AML-193 (cell line): ENCODE measurements at regions not wholly inside any gene's neighbourhood (a gene's known extent, or its start where the extent isn't known, plus 50 kb on each side); places are given as distances from the start of the nearest gene placed in this dataset.
"Not testable (repeated sequence)": the region's sequence is repeated elsewhere in the genome, so short reads cannot be mapped to it uniquely, and the experiment has no call there.

Source experiments
- DNase-seq, 2 experiments: peaks; one replicate each; lab custom pipeline; 2025; lab: John Stamatoyannopoulos, UW

GRCh38 chr1:29767088-29767685 lies 530.9 kb downstream of the PTPRU start:
- no peak for DNase-seq

- DNase-seq: no peak
Observed at GRCh38 chr1:29762635-29763034, 526.3 kb downstream of the PTPRU start.

GRCh38 chr1:29761159-29761928 lies 525.0 kb downstream of the PTPRU start:
- no peak for DNase-seq

GRCh38 chr1:29760067-29760564 lies 523.8 kb downstream of the PTPRU start:
- DNase-seq: no peak

GRCh38 chr1:29758781-29759499 lies 522.6 kb downstream of the PTPRU start:
- DNase-seq: no peak

- no peak for DNase-seq
Observed at GRCh38 chr1:29757866-29758780, 521.8 kb downstream of the PTPRU start.

GRCh38 chr1:29756901-29757725 lies 520.8 kb downstream of the PTPRU start:
- no peak for DNase-seq

GRCh38 chr1:29756498-29756897 lies 520.2 kb downstream of the PTPRU start:
- DNase-seq: no peak

GRCh38 chr1:29756085-29756484 lies 519.8 kb downstream of the PTPRU start:
- no peak for DNase-seq

- DNase-seq: not testable (repeated sequence)
Observed at GRCh38 chr1:29755412-29756015, 519.2 kb downstream of the PTPRU start.

GRCh38 chr1:29754573-29755375 lies 518.5 kb downstream of the PTPRU start:
- DNase-seq: no peak

- DNase-seq: no peak
Observed at GRCh38 chr1:29753771-29754572, 517.6 kb downstream of the PTPRU start.

- no peak for DNase-seq
Observed at GRCh38 chr1:29753244-29753643, 516.9 kb downstream of the PTPRU start.

- no peak for DNase-seq
Observed at GRCh38 chr1:29752141-29752540, 515.8 kb downstream of the PTPRU start.

- DNase-seq: no peak
Observed at GRCh38 chr1:29749024-29749945, 513.0 kb downstream of the PTPRU start.

GRCh38 chr1:29747196-29747595 lies 510.9 kb downstream of the PTPRU start:
- DNase-seq: no peak

- no peak for DNase-seq
Observed at GRCh38 chr1:29746076-29746665, 509.8 kb downstream of the PTPRU start.
